ENCODE measurements at regions not wholly inside any gene's neighbourhood (a gene's known extent, or its start where the extent isn't known, plus 50 kb on each side); places are given as distances from the start of the nearest gene placed in this dataset.

DNA sequence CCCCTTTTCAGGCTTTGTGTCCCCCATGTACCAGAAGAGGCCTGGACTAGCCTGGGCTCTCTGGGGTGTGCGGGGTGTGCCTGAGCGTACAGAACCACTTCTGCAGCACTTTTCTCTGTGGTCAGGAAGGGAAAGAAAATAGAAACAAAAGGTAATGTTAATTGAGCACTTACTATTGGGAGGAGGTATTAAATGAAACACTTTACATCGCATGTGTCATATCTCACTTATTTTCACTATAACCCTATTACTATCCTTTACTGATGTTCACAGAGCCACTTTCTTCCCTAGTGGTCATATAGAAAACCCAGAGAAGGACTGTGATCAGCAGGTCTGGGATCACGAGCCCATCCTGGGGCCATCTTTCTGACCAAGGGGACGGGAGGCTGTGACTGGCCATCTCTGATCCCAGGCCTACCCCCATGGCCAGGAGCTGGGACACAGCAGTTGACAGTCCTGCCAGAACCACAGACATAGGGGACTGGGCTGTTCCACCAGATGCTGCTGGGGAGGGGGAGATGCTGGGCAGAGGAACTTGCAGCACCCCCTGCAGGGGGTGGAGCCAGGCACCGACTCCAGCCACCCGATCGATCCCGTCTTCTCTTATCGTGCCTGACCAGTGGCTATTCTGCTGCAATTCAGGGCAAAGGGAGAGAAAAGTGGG lies 107.6 kb downstream of the VEGFA start:
- no peak for DNase-seq (ENCODE audit: low read depth in 4 of 4, low spot score in 3 of 4)

DNA sequence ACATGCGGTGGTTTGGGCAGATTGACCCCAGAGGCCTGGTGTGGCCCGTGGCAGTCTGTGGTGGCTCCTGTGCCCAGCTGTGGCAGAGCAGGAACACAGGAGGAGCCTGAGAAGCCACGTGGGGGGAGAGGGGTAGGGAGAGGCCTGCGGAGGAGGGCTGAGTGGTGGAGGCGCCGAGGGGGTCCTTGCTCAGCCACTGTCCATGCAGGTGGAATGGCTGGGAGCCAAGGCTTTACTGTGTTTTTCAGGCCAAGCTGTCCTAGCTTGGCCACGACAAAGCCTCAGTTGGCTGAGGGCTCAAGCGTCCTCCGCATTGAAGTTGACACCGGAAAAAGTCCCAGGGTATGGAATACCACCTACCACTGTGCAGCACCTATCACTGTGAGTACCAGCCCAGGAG lies 107.0 kb downstream of the VEGFA start:
- no peak for DNase-seq (ENCODE audit: low read depth in 4 of 4, low spot score in 3 of 4)

DNA sequence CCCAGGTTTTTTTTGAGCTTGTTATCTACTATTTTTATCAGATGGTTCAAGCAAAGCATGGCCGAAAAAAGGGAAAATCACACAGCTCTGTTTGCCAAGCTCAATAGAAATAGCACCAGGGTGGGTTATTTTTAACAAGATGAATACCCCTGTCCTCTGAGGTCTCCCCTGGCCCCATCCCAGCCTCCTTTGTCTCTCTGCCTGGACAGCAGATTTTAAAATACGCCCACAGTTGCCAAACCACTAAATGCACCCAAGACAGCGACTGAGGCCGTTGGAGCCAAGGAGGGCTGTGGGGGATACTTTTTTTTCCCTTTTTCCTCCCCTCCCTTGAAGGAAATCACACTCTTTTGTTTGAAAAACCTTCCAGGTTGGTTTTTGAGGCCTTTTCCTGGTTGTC lies 106.6 kb downstream of the VEGFA start:
- DNase-seq (ENCODE audit: low read depth in 4 of 4, low spot score in 3 of 4), result no peak

DNA sequence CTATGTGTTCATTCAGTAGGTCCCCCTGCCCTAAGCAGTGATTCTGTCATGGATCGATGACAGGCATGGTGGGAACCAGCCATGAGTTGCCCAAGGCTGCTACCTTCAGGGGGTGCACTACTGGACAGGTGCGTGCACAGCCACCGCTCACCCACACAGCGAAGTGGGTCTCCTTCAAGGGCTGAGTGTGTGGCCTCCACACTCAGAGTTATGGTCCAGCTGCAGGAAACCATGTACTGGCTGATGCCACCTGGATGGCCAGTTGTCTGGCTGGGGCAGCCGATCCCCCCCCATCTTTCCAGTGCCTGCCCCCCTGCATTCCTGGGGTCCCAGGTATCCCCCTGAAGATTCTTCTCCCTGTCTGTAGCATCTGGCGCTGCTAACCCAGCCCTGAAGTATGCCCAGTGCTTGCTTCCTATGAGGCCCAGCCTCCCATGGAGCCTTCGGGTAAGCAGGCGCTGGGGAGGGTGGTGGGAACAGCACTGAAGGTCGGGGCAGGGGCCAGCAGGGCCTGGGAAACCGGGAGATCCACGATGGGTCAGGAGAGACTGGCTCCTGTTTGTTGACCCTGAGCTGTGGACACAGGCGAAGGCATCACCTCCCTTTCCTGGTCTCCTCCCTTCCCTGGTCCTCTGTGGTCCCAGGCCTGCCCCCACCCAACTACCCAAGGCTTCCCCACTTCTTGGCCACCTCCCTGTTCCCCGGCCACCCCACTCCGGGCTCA lies 106.0 kb downstream of the VEGFA start:
- DNase-seq (ENCODE audit: low read depth in 4 of 4, low spot score in 3 of 4), result no peak

DNA sequence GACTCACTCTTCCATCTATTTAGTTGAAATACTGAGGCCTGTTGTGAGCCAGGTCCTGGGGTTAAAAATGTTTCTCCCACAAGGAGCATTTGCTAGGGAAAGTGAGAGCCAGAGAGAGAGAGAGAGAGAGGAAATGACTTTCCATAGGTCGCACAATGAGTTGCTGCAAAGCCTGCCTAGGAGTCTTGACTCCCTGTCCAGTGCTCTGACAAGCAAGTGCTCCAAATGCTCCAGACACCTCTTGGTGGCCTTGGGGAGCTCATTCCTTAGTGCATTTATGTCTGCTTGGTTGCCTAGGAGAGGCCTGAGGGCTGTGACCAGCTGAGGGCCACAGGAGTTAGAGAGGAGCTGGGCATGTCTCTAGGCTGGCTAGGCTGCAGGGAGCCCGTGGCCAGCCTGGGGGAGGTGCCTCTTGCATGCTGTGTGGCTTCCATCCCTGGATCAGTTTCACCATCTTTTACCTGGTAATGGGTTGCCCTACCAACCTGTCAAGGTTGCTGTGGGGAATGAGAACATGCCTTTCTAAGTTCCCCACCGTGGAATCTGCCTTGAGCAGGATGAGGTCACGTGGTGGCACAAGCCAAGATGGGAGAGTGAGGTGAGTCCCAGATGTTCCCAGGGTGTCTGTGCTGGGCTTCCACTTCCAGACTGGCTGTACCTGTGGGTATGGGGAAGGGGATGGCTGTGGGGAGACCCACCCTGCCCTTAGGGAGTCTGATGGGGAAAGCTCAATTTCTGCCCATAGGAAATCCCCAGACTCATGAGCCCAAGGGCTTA lies 105.0 kb downstream of the VEGFA start:
- DNase-seq (ENCODE audit: low read depth in 4 of 4, low spot score in 3 of 4), result no peak

DNA sequence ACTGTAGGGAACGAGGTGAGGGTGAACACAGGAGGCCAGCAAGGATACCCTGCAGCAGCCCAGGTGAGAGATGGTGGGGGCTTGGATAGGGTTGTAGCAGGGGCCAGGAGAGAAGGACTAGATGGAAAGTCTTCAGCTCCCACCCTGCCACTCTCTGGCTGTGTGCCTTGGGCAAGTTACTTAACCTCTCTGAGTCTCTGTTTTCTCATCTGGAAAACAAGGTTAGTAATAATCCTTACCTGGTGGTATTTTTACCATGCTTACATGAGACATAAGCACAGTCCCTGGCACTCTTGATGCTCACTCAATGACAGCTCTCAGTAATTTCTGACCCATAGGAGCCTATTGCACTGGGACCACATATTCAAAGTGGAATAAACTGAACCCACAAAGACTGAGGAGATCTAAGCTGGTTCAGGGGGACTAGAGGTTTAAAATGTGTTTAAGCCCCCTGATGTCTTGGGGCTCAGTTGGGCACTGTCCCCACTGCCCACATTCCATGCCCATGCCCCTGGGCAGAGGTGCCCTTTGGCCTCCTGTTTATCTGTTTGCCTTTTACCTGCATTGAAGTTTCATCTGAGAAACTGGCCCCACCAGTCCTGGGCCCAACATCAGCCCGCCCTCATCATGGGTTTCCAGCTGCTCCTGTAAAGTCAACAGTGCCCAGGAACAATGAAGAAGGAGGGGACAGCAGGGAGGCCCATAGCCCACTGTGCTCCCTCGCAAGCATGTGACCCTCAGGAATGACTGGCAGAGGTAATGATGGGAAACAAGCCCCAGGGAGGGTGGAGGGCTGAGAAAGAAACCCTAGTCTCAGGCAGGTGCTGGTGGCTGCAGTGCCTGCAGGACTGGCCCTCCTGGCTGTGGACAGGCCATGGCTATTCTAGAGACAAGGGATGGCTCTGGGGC lies 104.0 kb downstream of the VEGFA start:
- DNase-seq (ENCODE audit: low read depth in 4 of 4, low spot score in 3 of 4), result peak; percentile 51 to 88 (median 73)

DNA sequence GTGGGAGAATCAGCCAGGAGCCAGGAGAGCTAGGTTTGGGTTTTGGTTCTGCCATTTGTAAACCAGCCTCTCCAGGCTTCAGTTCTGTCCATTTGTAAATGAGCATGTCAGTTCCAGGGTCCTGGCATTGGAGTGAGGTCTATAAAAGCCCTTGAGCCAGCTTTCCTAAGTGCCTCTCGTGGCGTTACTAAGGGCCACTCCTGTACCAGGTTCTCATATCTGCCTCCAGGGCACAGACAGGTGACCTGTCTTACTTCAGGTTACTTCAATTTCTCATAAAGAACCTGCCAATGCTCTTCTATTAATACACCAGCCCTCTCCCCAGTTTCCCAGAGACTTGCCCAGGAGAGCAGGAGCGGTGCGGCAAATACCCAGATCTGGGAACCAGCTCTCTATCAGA lies 101.9 kb downstream of the VEGFA start:
- DNase-seq (ENCODE audit: low read depth in 4 of 4, low spot score in 3 of 4), result no peak

DNA sequence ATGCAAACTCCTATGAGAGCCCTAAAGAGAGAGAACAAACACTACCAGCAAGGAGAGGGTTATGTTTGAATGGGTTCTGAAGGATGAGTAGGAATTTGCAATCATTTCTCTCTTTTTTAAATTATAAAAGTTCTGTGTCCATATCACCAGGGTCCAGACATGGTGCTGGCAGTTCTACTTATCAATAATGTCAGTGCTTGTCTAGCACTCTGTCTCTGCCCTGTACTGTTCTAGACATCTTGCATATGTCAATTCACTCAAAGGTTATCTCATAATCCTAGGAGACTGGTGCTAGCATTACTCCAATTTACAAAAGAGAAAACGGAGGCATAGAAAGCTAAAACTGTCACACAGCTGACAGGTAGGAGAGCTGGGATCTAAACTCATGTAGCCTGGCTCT lies 101.3 kb downstream of the VEGFA start:
- no peak for DNase-seq (ENCODE audit: low read depth in 4 of 4, low spot score in 3 of 4)

DNA sequence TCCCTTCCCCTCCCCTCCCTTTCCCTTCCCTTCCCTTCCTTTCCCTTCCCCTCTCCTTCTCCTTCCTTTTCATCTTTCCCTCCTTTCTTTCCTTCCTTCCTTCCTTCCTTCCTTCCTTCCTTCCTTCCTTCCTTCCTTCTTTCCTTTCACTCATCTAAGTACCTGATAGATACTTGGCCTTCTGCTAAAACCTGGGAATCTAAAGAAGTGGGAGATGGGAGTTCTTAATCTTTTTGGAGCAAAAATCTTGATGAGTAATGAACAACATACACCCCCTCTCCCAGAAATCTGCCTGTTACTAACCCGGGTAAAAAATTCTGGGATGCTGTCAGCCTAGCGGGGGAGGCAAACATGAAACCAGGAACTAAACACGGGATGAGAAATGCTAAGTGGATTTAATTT lies 100.7 kb downstream of the VEGFA start:
- no peak for DNase-seq (ENCODE audit: low read depth in 4 of 4, low spot score in 3 of 4)

DNA sequence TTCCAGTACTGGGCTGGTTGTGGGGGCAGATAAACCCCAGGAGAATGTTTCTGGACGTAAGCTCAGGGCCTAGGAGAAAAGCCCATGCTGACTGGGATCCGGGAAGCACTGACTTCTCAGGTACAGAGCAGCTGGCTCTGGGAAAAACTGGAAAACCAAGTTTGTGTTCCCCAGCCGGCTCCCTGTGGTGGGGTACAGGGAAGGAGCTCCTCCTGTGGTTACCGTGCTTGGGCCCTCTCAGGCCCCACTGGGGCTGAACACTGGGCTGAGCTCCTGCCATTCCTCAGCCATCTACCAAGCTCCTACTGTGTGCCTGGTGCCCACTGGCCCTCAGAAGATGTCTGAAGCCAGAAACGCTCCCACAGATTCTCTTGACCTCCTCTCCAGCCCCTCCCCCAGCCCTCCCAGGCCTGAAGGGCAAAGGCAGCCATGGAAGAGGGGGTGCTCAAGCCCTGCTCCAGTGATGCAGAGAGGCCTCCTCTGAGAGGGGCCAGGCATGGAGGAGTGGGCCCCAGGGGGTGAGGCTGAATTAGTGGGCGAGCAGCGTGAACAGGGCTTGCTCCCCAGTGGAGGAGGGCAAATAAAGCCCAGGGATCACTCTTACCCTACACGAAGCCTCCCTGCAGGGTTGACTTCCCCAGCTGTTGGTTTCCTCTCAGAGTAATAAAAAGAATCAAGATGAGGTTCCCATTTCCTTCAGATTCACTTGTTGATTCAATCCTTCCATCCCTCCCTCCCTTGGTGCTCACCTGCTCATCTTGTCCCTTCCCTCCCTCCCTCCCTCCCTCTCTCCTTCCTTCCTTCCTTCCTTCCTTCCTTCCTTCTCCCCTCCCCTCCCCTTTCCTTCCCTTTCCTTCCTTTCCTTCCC lies 100.0 kb downstream of the VEGFA start:
- no peak for DNase-seq (ENCODE audit: low read depth in 4 of 4, low spot score in 3 of 4)

DNA sequence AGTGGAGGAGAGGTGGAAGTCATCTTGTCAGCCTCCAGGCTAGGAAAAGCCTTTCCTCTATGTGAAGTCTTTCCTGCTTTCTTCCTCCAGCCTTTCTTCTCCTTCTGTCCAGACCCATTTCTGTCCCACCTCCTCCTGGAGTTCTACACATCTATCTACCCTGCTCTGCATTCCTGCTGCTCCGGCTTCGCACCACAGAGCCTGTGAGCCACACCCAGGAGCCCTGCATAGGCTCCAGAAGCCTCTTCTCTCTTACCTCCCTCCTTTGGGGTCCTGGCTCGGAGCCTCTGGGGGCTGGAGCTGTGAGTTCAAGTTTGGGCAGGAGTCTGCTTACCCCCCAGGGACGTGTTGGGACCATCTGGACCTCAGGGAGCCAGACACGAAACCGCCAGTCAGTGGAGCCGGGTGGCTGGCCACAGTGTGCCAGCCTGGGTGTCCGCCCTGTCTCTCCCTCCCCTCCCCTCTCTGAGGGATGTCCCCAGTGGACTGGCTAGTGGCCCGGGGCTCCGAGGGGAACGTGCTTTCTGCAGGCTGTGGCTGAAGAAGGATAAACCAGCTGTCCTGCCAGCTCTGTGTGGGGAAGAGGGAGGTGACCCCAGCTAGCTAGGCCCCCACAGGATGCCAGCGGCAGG lies 99.2 kb downstream of the VEGFA start:
- no peak for DNase-seq (ENCODE audit: low read depth in 4 of 4, low spot score in 3 of 4)

DNA sequence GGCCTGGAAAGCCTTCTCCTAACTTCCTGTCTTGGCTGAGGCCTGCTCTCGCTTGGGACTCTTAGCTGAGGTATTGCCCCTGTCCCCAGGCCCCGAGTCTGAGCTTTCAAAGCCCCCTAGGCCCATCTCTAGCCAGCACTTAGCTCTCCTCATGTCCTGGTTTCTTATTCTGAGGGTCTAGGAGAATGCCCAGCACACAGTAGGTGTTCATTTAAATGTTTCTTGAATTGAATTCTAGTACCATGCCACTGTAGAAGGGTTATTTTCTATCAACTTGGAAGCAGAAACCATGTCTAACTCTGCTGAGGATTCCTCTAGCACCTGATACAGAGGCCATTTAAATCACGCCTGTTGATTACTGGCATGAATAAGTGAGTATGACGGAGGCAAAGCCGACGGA lies 98.5 kb downstream of the VEGFA start:
- DNase-seq (ENCODE audit: low read depth in 4 of 4, low spot score in 3 of 4), result no peak

DNA sequence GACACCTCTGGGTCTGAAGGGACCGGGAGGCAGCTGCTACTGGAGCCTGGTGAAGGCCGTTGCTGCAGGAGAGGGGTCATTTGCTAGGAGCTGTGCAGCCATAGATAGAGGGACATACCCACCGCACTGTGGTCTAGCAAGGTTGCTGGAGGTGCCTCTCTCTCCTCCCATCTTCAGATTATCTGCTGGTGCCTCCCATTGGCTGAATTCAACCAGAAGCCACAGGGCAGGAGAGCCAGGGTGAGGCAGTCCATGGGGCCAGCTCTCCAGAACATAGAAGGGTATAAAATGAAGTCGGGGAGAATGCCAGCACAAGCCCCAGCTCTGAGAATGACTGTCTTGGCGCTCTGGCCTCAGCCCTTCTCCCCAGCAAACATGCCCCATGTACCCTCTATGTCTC lies 98.0 kb downstream of the VEGFA start:
- no peak for DNase-seq (ENCODE audit: low read depth in 4 of 4, low spot score in 3 of 4)

DNA sequence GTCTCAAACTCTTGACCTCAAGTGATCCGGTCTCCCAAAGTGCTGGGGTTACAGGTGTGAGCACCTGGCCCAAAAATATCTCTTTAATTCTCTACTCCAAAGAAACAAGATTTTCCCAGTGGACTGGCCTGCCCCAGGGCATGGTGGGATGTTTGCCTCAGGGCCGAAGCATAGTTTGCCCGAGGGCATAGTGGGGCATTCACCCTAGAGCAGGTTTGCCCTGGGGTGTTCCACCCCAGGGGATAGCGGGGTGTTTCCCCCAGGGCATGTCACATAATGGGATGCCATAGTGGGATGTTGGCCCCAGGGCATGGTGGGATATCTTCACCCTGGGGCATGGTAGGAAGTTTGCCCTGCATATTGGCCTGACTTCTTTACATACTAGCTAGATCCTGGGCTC lies 97.2 kb downstream of the VEGFA start:
- no peak for DNase-seq (ENCODE audit: low read depth in 4 of 4, low spot score in 3 of 4)

DNA sequence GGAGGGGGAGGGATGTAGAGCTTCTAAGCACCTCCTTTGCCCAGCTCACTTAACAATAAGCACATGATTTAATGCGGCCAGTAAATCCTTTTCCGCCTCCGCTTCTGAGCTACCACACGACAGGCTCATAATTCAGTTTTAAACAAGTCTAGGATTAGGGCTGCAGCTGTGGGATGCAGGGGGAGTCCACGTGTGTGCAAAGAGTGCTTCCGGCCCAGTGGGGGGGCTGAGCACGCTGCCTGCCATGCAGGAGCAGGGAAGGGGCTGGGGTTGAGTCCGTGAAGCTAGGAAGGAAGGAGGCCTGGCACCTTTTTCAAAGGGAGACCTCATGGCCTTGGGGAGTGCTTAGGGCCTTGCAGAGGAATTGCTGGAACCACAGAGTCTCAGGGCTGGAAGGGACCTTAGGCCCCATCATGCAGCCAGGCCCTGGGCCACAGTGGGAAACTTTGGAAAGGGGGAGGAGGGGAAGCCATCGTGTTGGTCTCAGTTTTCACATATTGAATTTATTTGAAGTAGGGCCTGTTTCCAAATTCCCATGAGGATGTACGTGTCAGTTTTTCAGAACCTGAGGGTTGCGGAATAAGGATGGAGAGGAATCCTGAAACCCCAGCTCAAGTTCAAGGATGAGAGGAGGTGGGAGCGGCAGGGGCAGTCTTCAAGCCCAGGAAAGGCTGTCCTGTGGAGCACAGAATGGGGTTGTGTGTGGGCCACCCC lies 96.1 kb downstream of the VEGFA start:
- peak; percentile 53 to 83 (median 74) for DNase-seq (ENCODE audit: low read depth in 4 of 4, low spot score in 3 of 4)

DNA sequence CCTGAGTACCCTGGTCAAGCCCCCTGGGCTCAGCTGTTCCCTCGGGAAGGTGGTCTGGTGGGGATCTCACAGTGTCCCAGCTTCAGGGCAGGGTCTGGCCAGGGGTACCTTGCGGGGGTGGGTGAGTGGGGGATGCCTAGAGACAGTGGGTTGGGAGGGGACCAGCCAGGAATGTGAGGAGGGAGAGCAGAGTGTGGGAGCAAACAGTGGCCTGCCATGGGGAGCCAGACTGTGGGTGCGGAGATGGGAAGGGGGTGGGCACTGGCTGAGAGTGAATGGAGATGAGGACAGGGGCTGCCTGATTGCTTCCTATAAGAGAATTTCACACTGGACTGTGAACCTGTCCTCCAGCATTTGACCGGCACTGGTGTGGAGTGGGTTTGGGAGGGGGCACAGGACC lies 95.1 kb downstream of the VEGFA start:
- no peak for DNase-seq (ENCODE audit: low read depth in 4 of 4, low spot score in 3 of 4)

DNA sequence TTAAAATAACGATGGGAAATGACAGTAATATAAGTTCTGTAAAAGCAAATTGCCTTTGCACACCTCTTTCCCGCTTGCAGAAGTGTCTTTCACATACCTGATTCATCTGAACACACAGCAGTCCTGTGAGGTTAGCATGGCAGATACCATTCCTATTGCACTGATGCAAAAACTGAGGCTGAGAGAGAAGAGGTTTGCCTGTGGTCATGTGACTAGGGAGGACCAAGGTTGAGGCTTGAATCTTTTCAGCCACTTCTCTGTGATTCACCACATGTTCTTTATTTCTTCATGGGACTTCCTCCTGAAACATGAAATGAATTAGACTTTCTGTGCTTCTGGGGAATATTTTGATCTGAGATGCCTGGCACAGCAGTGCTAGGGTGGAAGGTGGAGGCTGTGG lies 92.9 kb downstream of the VEGFA start:
- no peak for DNase-seq (ENCODE audit: low read depth in 4 of 4, low spot score in 3 of 4)

DNA sequence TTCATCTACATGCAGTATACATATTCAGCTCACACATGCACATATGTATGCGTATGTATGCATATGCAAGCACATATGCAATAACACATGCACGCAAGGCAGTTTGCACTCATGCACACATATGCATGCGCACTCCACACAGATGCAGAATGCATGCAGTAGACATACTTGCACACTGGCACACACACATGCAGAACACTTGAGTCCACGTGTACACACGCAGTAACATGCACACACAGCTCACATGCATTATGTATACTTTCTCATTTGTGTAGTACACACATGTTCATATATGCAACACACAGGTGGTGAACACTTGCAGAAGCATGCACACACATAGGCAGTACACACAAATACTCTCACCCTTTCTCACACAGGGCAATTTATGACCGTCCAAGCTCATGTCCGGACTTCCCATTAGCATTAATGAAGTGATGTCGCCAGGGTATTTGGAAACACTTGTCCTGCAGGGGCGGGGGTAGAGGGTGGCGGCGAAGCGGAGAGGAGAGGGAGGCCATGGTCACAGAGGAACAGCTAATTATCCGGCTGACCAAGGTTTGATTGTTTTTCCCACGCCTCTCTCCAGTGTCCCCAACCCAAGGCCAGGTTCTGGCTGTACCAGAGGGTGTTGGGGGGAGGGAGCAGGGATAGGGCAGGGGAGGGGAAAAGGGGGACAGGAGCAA lies 91.3 kb downstream of the VEGFA start:
- no peak for DNase-seq (ENCODE audit: low read depth in 4 of 4, low spot score in 3 of 4)
